Tongue (tissue), 1 donor: ENCODE measurements at regions not wholly inside any gene's neighbourhood (a gene's known extent, or its start where the extent isn't known, plus 50 kb on each side); places are given as distances from the start of the nearest gene placed in this dataset.

Experiments
- DNase-seq: peaks from one replicate; pipeline ENCODE4 v3.0.0-alpha.2; 2015

DNA sequence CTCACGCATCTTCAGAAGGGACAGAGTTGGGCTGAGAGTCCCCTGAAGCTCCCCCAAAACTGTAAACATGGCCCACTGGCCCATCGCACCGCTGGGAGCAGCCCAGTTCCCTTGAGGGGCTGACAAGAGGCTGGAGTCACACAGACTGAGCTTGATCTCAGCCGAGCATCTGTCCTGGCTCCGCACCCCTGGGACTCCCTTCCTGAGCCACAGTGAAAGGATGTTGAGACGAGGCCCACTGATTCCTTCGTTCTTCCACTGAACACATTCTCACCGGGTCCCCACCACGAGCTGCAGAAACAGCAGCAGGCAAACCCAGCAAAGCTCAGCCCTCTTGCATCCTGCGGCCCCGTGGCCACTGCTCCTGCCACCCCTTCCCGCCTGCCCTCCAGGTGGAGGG is 145.9 kb upstream of the CIBAR2 start:
- DNase-seq: no peak

DNA sequence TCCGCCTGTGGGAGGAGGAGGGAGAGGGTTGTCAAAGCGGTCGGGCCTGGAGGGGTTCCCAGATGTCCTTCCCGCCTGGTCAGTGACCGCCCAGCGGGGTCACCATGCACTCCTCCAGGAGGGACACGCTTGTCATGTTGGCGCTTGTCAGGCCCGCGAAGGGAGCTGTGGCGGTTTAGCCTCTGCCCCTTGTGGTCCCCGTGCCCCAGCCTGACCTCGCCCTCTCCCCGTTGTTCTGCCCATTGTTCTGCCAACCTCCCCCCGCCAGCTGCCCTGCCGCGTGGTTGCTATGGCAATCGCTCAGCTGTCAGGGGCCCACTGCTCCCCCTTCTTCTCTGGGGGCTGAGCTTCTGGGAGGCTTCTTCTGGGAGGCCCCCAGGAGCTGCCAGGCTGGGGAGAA is 146.4 kb upstream of the CIBAR2 start:
- peak; percentile 73 for DNase-seq

DNA sequence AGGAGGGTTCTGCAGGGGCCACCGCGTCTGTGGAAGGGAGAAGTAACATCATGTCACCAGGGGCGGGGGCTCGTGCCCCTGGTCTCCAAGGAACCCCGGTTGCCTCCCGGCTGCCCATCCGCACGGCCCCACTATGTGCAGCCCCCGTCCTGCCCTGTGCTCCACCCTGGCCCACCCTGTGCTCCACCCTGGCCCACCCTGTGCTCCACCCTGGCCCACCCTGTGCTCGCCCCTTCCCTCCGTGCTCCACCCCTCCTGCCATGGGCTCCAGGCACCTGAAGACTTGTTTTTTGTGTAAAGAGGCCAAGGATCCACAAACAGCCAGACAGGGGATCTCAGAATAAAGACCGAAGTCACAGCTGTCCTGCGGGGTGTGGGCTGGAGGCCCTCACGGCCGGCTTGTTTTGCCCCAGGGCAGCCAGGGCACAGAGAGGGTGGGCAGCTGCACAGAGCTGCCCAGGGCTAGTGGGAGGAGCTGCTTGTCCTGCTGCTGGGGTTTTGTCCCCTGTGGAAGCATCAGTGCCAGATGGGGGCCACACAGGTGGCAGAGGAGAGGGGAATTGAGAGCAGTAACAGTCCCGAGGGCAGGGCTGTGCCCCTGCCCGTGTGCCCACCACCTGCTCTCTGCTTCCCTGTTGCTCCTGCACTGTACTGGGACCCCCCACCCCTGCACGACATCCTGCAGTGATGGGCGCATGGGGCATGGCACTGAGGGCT is 147.0 kb upstream of the CIBAR2 start:
- no peak for DNase-seq

DNA sequence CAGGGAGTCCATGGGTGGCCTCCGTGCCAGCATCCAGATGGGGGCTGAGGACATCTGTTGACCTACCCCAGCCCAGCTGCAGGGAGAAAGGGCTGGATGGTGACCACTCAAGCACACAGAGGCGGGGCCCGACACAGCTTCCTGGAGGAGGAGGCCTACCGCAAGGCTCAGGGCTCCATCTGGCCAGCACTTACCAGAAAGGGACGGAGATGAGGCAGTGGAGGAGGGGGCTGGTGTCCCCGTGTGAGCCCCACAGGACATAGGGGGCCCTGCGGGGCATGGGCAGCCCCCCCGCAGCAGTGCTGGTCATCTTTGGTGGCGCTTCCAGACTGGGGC is 147.5 kb upstream of the CIBAR2 start:
- DNase-seq: no peak

DNA sequence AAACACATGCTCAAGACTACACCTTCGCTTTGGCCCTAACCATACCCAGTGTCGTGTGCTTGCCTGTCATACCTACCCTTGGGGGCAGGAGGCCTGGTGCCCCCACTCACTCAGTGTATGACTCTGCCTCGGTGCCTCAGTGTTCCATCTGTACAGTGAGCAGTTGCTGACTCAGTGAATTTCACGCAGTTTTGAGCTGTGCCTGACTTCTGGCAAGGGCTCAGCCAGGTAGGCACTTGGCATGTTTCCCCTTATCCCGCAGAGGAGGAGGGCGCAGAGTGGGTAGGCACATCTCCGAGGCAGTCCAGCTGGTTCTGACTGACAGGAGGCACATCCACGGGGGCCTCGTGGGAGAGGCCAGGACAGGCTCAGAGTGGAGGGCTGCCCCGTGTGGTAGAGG is 148.9 kb upstream of the CIBAR2 start:
- DNase-seq: no peak

DNA sequence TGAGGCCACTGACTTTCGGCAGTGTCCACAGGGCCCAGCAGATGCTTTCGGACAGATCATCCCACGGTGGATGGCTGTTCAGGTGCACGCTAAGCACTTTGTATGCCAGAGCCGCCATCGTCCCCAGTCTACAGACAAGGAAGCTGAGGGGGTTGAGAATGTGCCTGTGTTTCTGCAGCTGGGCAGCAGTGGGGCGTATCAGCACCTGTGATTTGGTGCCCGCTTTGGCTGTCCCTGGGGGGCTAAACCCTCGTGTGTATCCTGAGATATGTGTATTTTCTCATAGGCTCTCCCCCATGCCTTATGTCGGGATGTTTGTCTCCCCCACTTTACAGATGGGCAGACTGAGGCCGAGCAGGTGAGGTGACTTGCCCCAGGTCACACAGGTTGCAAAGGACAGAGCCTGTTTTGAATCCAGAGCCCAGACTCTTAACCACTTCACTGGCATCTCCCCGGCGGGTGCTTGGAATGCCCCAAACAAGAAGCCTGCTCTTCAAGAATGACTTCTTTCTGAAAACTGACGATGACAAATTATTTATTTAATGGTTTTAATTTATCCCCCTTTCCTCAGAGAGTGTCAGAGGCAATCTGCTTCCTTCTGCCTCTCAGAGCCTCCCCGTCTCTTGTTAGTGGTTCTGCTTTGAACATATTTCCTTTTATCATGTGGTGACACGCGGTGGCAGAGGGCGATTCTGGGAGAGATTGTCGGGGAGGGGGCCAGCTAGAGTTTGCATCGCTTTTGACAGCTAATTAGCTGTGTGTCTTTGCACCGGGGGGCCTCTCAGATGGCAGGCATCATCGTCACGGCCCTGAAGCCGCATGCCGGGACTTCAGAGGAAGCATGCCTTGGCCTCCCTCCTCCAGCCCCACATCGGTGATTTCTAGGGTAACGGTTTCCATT is 149.6 kb upstream of the CIBAR2 start:
- no peak for DNase-seq

DNA sequence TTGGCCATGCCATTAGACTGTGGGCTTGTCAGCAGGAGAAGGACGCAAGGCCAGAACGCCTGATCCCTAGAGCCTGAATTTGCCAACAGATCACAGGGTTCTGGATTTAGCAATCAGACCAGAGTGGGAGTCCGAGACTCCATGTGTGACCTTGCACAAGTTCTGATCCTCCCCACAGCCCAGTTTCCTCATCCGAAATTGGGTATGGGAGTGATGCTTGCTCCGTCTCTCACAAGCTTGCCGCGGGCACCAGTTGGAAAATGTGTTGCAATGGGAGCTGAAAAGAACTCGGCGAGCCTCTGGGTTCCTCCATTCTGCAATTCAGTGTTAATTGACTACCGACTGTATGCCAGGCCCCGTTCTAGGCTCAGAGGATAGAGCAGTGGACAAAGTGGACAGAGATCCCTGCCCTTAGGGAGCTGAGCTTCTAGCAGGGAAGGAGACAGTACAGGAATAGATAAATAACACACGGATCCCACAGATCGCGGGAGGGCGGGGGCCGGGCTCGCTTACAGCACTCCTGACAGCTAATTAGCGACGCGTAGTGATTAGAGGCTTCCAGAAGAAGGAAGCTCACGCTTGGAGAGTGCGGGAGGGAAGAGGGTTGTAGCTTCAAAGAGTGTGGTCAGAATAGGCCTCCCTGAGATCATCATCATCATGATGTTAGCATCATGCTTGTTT is 150.4 kb upstream of the CIBAR2 start:
- no peak for DNase-seq

DNA sequence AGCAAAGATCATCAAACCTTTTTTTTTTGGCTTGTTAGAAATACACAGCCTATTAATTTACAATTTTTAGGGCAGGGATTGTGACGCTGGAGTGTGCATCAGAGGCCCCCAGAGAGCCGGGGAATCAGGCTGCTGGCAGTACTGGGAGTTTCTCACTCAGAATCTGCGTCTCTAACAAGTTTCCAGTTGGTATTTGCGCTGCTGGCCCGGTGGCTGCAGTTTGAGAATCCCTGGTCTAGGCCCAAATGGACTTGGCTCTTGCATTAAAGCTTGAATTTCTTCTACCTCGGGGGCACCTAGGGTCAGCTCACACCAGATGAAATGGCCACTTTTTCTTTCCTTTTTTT is 150.9 kb upstream of the CIBAR2 start:
- no peak for DNase-seq

DNA sequence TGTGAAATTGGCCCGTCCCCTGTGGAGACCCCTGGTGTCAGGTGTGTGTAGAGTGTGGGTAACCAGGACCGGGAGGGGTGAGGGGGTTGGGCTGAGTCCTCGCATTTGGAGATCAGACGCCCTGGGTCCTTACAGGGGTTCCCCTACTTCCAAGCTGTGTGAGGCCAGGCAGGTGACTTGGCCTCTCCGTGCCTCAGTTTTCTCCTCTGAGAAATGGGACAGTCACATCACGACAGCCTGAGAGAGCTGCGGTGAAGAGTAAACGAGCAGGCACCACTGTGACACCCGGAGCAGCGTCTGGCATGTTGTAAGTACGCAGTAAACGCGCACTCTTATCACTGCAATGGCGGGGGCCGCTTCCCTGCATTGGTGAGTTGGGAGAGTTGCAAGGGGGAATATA is 152.5 kb upstream of the CIBAR2 start:
- no peak for DNase-seq

DNA sequence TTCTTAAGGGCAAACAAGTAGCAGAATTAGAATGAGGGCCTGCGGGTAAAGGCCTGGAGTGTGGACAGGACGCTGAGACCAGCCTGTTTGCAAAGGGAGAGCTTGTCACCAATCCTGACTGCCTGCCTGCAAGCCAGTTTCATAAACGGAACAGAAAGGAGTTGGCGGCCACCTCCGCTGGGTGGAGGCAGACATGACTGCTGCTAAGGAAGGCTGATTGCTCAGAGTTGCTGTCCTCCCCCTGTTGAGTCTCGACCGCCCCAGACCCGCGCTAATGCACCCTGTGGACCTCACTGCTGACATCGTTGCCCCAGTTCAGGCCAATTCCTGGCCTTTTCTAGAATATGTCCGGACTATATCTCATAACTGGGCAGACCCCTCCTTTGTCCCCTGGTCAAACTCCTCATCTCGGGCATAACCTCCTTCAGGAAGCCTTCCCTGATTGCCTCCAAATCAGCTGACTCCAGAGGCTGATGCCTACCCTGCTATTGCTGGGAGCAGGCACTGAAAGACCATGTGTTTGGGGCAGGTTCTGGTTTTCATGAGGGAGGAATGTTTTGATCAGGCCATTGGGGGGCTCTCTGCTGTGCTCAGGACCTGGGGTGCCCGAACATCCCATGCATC is 153.0 kb upstream of the CIBAR2 start:
- no peak for DNase-seq

DNA sequence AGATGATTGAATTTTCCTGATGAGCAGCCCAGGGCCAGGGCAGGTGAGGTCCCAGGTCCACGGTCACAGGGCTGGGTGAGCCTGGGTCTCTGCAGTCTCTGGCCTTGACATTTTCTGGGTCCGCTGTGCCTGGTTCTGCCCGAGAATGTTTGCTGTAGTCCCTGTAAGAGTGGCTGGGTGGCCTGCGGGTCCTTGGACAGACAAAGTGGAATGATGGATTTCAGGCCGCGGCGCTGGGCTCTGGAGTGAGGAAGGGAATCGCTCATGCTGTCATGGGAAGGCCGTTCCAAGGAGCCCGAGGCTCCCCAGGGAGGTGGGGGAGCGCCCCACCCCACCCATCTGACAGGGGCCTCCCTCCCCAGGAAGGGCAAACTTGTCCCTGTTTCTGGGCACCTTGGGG is 153.5 kb upstream of the CIBAR2 start:
- no peak for DNase-seq

DNA sequence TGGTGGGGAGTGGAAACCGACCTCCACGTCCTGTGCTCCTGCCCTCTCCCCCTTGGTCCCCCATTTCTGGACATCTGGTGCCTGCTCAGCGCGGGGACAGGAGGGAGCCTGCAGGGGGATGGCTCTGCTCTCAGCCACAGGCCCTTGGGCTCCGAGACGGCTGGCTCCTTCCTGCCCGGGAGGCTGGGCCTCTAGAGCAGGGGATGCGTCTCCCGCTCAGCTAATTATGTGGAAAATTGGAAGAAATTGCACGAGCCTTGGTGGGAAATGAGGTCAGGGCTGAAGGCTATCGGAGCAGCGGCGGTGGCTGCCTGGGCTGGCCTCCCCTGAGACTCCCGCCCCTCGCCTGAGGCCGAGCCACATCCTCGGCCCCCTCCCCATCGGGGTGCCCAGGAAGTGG is 154.6 kb upstream of the CIBAR2 start:
- no peak for DNase-seq

DNA sequence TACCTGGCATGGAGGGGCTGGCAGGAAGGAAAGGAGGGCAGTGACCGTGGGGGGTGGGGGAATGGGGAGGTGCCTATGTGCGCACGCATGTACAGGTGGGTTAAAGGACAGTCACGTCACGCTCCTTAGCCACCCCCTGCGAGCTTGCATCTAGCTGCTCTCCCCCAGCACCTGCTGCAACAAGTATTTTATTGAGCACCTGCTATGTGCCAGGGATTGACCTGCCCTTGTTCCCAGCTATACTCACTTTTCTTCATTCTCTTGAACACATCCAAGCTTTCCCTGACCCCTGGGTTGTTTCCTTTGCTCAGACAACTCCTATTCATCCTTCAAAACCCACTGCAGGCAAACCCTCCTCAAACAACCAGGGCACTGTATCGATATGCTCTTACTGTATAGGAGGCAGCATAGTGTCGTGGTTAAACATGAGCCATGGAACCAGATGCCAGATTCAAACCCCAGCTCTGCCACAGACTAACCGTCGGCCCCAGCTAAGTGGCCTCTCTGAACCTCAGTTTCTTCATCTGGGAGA is 155.2 kb upstream of the CIBAR2 start:
- DNase-seq: no peak

DNA sequence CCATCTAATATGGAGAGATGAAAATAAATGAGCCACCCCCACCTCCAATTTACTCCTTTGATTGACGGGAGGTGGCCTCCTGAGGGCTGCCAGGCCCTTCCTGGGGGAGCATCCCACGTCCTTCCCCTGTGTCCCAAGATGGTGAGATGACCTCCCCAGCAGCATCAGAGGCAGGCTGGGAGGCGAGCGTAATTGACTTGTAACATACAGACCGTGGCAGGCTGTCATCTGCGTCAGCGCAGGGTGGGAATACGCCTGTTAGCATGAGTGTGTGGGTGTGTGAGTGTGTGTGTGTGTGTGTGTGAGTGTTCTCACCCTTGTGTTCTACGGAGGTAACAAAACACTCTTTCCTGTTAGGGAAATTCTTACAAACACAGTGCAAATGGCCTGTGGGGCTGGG is 156.9 kb upstream of the CIBAR2 start:
- no peak for DNase-seq

DNA sequence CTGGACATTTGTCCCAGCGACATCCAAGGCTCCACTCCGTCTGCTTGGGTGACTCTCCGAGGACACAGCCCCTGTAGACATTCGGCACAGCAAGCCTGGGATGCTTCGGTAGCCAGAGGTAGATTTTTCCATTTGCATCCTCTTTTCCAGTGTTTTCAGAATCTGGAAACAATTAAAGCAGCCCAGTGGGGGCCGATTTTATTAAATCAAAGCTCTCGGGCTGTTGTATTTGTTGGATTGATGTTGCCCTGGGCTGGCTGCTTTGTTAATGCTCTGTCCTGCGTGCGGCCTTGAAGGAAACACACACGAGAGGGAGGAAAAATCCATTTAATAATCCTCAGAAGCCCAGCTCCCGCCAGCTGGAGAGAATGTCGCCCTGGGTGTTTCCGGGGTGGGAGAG is 158.1 kb upstream of the CIBAR2 start:
- no peak for DNase-seq

DNA sequence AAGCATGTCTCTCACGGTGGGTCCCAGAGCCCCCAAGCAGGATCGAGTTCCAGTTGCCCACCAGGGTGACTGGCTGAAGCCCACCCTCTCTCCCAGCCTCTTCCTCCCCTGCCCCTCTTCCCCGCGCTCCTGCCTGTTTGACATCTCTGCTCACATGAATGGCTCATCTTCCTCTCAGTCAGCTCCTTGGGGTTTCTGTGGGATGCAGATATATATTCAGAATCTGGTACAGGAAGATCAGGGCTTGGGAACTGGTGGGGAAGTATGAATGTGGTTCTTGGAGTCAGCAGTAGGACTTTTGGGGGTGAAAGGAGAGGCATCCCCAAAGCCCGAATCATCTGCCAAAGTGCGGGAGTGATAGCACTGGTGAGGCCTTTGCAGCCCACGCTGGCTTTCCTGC is 158.9 kb upstream of the CIBAR2 start:
- DNase-seq: no peak

DNA sequence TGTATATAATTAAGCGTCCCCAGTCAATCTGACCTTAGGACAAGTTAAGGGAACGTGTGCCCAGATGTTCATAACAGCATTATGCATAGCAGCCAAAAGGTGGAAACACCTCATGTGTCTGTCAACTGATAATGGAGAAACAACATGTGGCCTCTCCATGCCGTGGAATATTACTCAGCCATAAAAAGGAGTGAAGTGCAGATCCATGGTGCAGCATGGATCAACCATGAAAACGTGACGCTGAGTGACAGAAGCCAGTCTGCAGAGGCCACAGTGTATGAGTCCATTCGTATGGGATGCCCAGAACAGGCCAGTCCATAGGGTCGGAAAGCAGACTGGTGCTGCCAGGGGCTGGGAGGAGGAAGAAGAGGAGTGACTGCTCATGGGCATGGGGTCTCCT is 161.0 kb upstream of the CIBAR2 start:
- DNase-seq: no peak

DNA sequence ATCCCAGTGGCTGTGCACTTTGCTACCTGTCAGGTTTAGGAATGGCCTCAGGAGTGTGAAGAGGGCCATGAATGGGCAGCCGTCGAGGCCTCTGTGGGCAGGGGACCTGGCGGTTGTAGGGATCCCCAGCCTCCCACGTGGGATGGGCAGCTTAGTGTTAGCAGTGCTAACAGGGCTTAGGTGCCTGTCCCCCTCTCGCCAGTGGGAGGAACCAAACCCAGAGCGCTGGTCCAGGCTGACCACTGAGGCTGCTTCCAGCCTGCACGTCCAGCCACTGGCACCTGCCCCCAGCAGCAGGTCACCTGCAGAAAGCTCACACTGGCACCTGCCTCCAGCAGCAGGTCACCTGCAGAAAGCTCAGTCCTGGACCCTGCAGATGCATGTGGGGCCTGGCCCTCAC is 162.2 kb upstream of the CIBAR2 start:
- no peak for DNase-seq

DNA sequence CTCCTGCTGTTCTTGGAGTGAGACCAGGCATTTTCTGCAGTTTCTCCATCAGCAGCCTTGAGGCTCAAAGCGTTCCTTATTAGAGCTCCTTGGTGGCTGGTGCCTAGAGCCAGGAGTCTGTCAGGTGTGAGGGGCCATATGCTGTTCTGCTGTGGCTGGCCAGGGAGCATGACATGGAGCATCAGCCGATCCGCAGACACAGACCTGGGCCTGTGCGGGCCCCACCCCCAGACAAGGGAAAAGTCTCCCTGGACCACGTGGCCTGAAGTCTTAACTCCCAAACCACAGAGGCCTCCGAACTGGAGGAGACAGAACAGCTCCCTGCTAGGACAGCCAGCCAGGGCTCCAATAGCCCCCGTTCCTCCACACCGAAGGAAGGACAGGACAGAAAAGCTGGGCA is 162.7 kb upstream of the CIBAR2 start:
- DNase-seq: no peak

DNA sequence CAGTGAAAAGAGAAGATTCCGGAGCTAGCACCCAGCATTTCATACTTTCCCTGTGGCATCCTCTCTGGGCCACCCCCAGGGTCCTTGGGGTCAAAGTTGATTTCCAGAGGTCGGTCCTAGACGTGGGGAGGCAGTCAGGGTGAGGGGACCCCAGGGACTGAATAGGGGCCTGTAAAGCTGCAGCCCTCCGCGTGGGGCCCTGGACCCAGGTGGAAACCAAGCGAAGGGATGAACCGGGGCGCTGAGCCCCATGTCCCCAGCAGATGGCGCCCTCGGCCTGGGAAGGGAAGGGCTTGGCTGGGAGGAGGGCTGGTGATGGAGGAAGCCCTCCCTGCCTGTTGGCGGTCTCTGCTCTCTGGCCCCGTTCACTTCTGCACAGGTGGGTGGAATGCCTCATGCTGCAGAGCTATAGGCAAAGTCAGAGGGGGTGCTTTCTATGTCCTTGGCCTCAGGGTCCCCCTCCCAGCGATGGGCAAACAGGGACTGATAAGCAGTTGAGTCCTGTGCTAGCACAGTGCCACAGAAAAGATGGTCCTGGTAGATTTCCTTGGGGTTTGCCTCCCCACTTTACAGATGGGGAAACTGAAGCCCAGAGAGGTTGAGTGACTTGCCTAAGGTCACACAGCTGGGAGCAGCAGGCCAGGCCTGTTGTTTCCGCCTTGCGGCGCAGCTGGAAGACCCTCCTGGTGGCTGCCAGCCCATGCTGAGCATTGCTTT is 163.4 kb upstream of the CIBAR2 start:
- DNase-seq: peak; percentile 86

DNA sequence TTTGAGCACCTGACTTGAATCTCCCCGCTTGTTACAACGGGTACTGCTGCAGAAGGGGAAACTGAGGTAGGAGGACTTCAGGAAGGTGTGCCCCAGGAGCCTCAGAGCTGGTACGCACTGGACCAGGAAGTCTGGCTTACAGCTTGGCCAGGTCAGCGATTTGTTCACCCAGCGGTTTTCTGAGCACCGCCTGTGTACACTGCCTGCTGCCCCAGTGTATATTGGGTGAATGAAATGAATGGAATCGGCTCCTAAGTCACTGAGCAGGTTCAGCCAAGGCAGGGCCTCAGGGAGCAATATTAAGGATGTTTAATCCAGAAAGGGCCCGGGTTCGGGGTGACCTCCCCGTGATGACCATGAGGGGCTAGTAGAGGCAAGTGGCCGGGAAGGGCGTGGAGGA is 164.0 kb upstream of the CIBAR2 start:
- no peak for DNase-seq

DNA sequence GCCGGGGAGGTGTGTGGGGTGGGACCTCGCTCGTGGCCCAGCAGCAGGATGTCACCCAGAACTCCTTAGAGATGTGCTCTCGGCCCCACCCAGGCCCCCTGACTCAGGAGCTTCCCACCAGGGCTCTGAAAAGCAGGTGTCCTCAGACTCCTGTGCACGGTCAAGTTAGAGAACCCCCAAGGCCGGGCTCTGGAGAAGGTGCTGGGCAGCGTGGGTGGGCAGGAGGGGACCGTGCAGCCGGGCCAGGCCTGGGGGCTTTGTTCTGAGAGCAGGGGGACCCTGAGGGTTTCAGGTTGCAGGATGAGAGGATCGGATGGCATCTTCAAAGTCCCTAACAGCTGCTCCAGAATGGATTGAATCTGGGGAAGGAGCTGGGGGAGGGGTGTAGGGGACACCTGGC is 164.4 kb upstream of the CIBAR2 start:
- DNase-seq: no peak
